Gastrocnemius medialis (tissue), 4 donors: ENCODE measurements at regions not wholly inside any gene's neighbourhood (a gene's known extent, or its start where the extent isn't known, plus 50 kb on each side); places are given as distances from the start of the nearest gene placed in this dataset.

Experiments
- CTCF ChIP-seq, 5 experiments: fragments of 450-650 bp in 3 of 5; fragments of 200-600 bp in 2 of 5; sonication (generic) in 2 of 5; IDR thresholded peaks in 4 of 5; conservative IDR thresholded peaks in 1 of 5; 1 replicate in 4 of 5; 2 replicates in 1 of 5; pipeline ENCODE4 v1.5.1; 2016 to 2019; ENCODE audit warnings: antibody characterized with exemption in 5 of 5, mild to moderate bottlenecking in 3 of 5, moderate library complexity in 3 of 5
- POLR2A ChIP-seq, 2 donors: fragments of 450-650 bp; IDR thresholded peaks; one replicate each; pipeline ENCODE4 v1.6.1; 2017; ENCODE audit warnings: antibody characterized with exemption in 2 of 2, mild to moderate bottlenecking in 2 of 2, moderate library complexity in 2 of 2

GRCh38 chr7:52018680-52019054 is 702.1 kb upstream of the COBL start:
- TF ChIP-seq POLR2A (IDR thresholded peaks at IDR 0.05), result no peak
- no peak for TF ChIP-seq CTCF (IDR thresholded peaks at IDR 0.05 in 4 of 5, conservative IDR thresholded peaks at IDR 0.05 in 1 of 5)
